Breast epithelium (tissue), 3 donors: ENCODE measurements at regions not wholly inside any gene's neighbourhood (a gene's known extent, or its start where the extent isn't known, plus 50 kb on each side); places are given as distances from the start of the nearest gene placed in this dataset.

ENCODE experiments used
- CTCF ChIP-seq, 3 donors: fragments of 450-650 bp; IDR thresholded peaks; one replicate each; pipeline ENCODE4 v1.5.1; 2016 to 2017; ENCODE audit warnings: antibody characterized with exemption in 3 of 3, mild to moderate bottlenecking in 3 of 3, moderate library complexity in 3 of 3
- POLR2A ChIP-seq: fragments of 450-650 bp; IDR thresholded peaks from one replicate; pipeline ENCODE4 v1.6.1; 2016; ENCODE audit warnings: antibody characterized with exemption, mild to moderate bottlenecking, moderate library complexity

- TF ChIP-seq POLR2A (no peak), CTCF (IDR thresholded peaks at IDR 0.05) (peak in 2 of 3 donors; percentile 25)
Measured at GRCh38 chr6:141988954-141989705, 143.6 kb upstream of the GJE1 start.
